ENCODE measurements at regions not wholly inside any gene's neighbourhood (a gene's known extent, or its start where the extent isn't known, plus 50 kb on each side); places are given as distances from the start of the nearest gene placed in this dataset.

DNA sequence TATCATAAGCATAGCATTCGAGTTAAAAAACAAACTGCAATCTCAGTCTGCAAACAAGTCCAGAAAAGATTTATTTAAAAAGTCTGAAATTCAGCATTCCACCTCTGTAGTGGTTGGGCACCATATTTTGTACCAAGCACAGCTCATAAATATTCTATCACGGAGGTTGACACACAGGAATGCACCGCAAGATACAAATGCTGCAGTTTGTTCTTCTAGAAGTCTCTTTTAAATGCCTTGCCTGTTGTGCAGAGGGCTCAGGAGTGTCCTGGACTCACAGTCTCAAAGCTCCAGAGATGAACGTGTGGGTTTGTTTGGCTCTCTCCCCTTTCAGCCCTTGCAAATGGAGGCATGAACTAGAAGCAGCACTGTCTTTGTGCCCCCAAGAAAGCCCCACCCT lies 212.4 kb upstream of the USP24 start:
- H3K4me1 ChIP-seq = peaks cover 0 to 12% (median 2%) of the 10 kb centered on the region in 4 donors
- 40 to 66% methylated on average over 1 to 4 of the region's 4 CpGs for WGBS, 2 donors (ENCODE audit: low coverage in 1 of 2)
- TF ChIP-seq POLR2A (IDR thresholded peaks at IDR 0.05) (no peak), EP300 (IDR thresholded peaks at IDR 0.05; ENCODE audit: low read depth) (no peak), POLR2AphosphoS5 (IDR thresholded peaks at IDR 0.05) (no peak)
- TF ChIP-seq, protein P1, sequence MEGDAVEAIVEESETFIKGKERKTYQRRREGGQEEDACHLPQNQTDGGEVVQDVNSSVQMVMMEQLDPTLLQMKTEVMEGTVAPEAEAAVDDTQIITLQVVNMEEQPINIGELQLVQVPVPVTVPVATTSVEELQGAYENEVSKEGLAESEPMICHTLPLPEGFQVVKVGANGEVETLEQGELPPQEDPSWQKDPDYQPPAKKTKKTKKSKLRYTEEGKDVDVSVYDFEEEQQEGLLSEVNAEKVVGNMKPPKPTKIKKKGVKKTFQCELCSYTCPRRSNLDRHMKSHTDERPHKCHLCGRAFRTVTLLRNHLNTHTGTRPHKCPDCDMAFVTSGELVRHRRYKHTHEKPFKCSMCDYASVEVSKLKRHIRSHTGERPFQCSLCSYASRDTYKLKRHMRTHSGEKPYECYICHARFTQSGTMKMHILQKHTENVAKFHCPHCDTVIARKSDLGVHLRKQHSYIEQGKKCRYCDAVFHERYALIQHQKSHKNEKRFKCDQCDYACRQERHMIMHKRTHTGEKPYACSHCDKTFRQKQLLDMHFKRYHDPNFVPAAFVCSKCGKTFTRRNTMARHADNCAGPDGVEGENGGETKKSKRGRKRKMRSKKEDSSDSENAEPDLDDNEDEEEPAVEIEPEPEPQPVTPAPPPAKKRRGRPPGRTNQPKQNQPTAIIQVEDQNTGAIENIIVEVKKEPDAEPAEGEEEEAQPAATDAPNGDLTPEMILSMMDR (IDR thresholded peaks at IDR 0.05) = no peak

DNA sequence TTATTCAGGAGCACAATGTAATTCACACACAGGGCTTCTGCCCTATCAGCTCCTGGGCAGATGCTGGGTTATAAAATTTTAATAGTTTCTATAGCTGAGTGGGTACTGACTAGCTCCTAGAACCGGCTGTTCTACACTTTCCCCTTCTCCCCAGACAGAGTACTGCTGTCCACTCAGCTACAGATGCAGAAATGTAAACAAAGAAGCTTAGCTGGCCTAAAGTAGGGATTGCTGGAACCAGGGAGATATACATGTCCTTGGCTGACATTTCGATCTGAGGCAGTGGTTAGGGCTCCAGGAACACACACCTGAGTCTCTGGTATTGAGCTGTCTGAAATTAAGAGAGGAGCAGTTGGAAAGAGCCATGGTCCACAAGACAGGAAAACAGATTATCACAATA lies 211.5 kb upstream of the USP24 start:
- TF ChIP-seq, protein P1 (IDR thresholded peaks at IDR 0.05) = no peak
- TF ChIP-seq POLR2AphosphoS5 (IDR thresholded peaks at IDR 0.05) (no peak), EP300 (IDR thresholded peaks at IDR 0.05; ENCODE audit: low read depth) (no peak), POLR2A (IDR thresholded peaks at IDR 0.05) (no peak)
- no peaks in the 10 kb centered on the region for H3K36me3 ChIP-seq
- no peak for DNase-seq
- in situ Hi-C loops (cut with MboI; ENCODE audit: low pct_ligation_motif_present in 1 of 4, low pct_unique_long_range_greater_than_20kb in 1 of 4, low sequenced_read_pairs in 3 of 4) (no loop called here), intact Hi-C loops (cut with DNase I; ENCODE audit: low total_unique reads) (no loop called here)
- H3K27me3 ChIP-seq = no peaks in the 10 kb centered on the region
- no peak overlapping the region for H3K4me3 ChIP-seq
- peak overlapping the region in 3 of 4 donors; percentile 22 to 66 (median 52) for H3K27ac ChIP-seq
- H3K4me1 ChIP-seq = peaks cover 0 to 12% (median 2%) of the 10 kb centered on the region in 4 donors
- WGBS, 2 donors (ENCODE audit: low coverage in 1 of 2) = 30 to 35% methylated on average over 2 of the region's 2 CpGs
- no peaks in the 10 kb centered on the region for H3K9me3 ChIP-seq

More for the DNA sequence above, 212.4 kb upstream of the USP24 start:
- intact Hi-C loops (cut with DNase I; ENCODE audit: low total_unique reads) = no loop called here
- DNase-seq = no peak
- peak overlapping the region; percentile 25 to 66 (median 52) for H3K27ac ChIP-seq
- no peaks in the 10 kb centered on the region for H3K27me3 ChIP-seq
- no peaks in the 10 kb centered on the region for H3K9me3 ChIP-seq
- no peaks in the 10 kb centered on the region for H3K36me3 ChIP-seq
- H3K4me3 ChIP-seq = no peak overlapping the region
- in situ Hi-C loops (cut with MboI; ENCODE audit: low pct_ligation_motif_present in 1 of 4, low pct_unique_long_range_greater_than_20kb in 1 of 4, low sequenced_read_pairs in 3 of 4) = no loop called here

DNA sequence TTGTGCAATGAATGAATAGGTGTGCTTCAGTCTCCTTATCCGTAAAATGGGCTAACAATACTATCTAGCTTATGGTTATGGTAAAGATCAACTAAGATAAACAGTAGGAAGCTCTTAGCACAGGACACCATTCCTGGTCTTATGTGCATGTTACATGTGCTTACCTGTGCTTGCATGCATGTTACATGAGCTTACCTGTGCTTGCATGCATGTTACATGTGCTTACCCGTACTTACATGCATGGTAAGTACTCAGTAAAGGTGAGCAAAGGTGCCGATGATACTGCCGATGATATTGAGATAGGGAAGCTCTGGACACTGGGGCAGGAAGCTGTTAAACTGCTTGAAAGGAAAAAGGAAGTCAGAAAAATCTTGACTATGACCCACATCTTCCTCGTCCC lies 211.0 kb upstream of the USP24 start:
- in situ Hi-C loops (cut with MboI; ENCODE audit: low pct_ligation_motif_present in 1 of 4, low pct_unique_long_range_greater_than_20kb in 1 of 4, low sequenced_read_pairs in 3 of 4) = no loop called here
- intact Hi-C loops (cut with DNase I; ENCODE audit: low total_unique reads) = no loop called here
- DNase-seq = no peak
- H3K4me3 ChIP-seq = no peak overlapping the region
- no peak for TF ChIP-seq POLR2A (IDR thresholded peaks at IDR 0.05)
- TF ChIP-seq EP300 (IDR thresholded peaks at IDR 0.05; ENCODE audit: low read depth) = no peak
- TF ChIP-seq, protein P1 (IDR thresholded peaks at IDR 0.05) = no peak
- TF ChIP-seq POLR2AphosphoS5 (IDR thresholded peaks at IDR 0.05) = no peak
- H3K27me3 ChIP-seq = no peaks in the 10 kb centered on the region
- peak overlapping the region in 2 of 4 donors; percentile 22 to 66 for H3K27ac ChIP-seq
- WGBS, 2 donors (ENCODE audit: low coverage in 1 of 2) = 57 to 69% methylated on average over 5 of the region's 5 CpGs
- no peaks in the 10 kb centered on the region for H3K36me3 ChIP-seq
- peaks cover 0 to 12% (median 2%) of the 10 kb centered on the region in 4 donors for H3K4me1 ChIP-seq
- H3K9me3 ChIP-seq = no peaks in the 10 kb centered on the region

DNA sequence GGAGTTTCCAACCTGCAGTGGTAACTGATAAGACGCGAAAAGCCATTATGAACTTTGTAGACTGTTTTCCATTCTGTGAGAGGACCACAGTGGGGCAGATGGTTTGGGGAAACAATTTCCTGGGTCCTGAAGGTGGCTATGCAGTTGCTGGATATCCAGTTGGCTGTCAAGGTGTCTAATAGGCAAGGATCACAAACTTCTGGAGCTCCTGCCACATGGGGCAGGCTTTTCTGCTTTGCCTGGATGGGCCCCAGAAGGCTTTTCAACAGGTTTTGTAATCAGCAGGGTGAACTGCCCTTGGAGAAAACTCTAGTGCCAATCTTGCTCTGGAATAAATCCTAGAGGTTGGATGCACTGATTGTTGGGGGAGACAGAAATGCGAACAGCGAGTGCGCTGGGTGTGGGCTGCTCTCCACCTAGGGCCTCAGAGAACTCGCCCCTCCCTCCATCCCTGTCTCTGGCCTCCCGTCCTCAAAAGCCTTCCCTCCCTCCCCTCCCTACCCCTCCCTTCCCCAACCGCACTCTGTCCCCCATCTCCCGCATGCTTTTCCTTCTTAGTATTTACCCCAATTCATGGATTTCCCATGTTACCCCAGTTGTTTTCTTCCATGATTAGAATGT lies 210.3 kb upstream of the USP24 start:
- H3K9me3 ChIP-seq = no peaks in the 10 kb centered on the region
- no peak for DNase-seq
- H3K27me3 ChIP-seq = no peaks in the 10 kb centered on the region
- 88 to 92% methylated on average over 9 of the region's 9 CpGs for WGBS, 2 donors (ENCODE audit: low coverage in 1 of 2)
- no peaks in the 10 kb centered on the region for H3K36me3 ChIP-seq
- peaks cover 0 to 12% (median 2%) of the 10 kb centered on the region in 4 donors for H3K4me1 ChIP-seq
- no peak overlapping the region for H3K4me3 ChIP-seq
- in situ Hi-C loops (cut with MboI; ENCODE audit: low pct_ligation_motif_present in 1 of 4, low pct_unique_long_range_greater_than_20kb in 1 of 4, low sequenced_read_pairs in 3 of 4) = no loop called here
- H3K27ac ChIP-seq = no peak overlapping the region
- intact Hi-C loops (cut with DNase I; ENCODE audit: low total_unique reads) = no loop called here
- TF ChIP-seq POLR2A (IDR thresholded peaks at IDR 0.05) (no peak), EP300 (IDR thresholded peaks at IDR 0.05; ENCODE audit: low read depth) (no peak)
